ENCODE measurements at regions not wholly inside any gene's neighbourhood (a gene's known extent, or its start where the extent isn't known, plus 50 kb on each side); places are given as distances from the start of the nearest gene placed in this dataset.

GRCh38 chr3:164416491-164417222, 661.6 kb downstream of the SI start:
- Histone ChIP-seq H3K4me1 (ENCODE audit: insufficient read depth) (no peaks in the 10 kb centered on the region), H3K79me2 (no peaks in the 10 kb centered on the region), H3K4me3 (no peak overlapping the region), H3K27me3 (no peaks in the 10 kb centered on the region), H4K20me1 (ENCODE audit: insufficient read depth, poor library complexity, severe bottlenecking) (no peaks in the 10 kb centered on the region), H3K9me3 (ENCODE audit: low read depth) (no peaks in the 10 kb centered on the region), H3K27ac (no peak overlapping the region), H3K4me2 (no peak overlapping the region), H3K9me2 (replicated peaks; ENCODE audit: insufficient read depth) (no peaks in the 10 kb centered on the region), H2AFZ (no peak overlapping the region), H3K36me3 (replicated peaks; ENCODE audit: insufficient read depth, low read depth) (no peaks in the 10 kb centered on the region)
- WGBS (ENCODE audit: low lambda C conversion rate, missing lambda C conversion rate), result 62% methylated on average over 3 of the region's 3 CpGs
- no peak for DNase-seq (ENCODE audit: low spot score)
- TF ChIP-seq EZH2 (IDR thresholded peaks at IDR 0.05; ENCODE audit: borderline replicate concordance) (no peak), EZH2phosphoT487 (IDR thresholded peaks at IDR 0.05; ENCODE audit: low read depth, severe bottlenecking, unreplicated experiment) (no peak)
- TF ChIP-seq, protein P1, sequence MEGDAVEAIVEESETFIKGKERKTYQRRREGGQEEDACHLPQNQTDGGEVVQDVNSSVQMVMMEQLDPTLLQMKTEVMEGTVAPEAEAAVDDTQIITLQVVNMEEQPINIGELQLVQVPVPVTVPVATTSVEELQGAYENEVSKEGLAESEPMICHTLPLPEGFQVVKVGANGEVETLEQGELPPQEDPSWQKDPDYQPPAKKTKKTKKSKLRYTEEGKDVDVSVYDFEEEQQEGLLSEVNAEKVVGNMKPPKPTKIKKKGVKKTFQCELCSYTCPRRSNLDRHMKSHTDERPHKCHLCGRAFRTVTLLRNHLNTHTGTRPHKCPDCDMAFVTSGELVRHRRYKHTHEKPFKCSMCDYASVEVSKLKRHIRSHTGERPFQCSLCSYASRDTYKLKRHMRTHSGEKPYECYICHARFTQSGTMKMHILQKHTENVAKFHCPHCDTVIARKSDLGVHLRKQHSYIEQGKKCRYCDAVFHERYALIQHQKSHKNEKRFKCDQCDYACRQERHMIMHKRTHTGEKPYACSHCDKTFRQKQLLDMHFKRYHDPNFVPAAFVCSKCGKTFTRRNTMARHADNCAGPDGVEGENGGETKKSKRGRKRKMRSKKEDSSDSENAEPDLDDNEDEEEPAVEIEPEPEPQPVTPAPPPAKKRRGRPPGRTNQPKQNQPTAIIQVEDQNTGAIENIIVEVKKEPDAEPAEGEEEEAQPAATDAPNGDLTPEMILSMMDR (IDR thresholded peaks at IDR 0.05; ENCODE audit: poor library complexity), result no peak

- Histone ChIP-seq H3K79me2 (no peaks in the 10 kb centered on the region), H3K27me3 (no peaks in the 10 kb centered on the region), H3K9me3 (ENCODE audit: low read depth) (no peaks in the 10 kb centered on the region), H2AFZ (no peak overlapping the region), H3K4me2 (no peak overlapping the region), H3K27ac (no peak overlapping the region), H3K4me3 (no peak overlapping the region), H4K20me1 (ENCODE audit: insufficient read depth, poor library complexity, severe bottlenecking) (no peaks in the 10 kb centered on the region), H3K9me2 (replicated peaks; ENCODE audit: insufficient read depth) (no peaks in the 10 kb centered on the region), H3K4me1 (ENCODE audit: insufficient read depth) (no peaks in the 10 kb centered on the region), H3K36me3 (replicated peaks; ENCODE audit: insufficient read depth, low read depth) (no peaks in the 10 kb centered on the region)
- 100% methylated on average over 1 of the region's 1 CpG for WGBS (ENCODE audit: low lambda C conversion rate, missing lambda C conversion rate)
- DNase-seq (ENCODE audit: low spot score), result no peak
- no peak for TF ChIP-seq EZH2 (IDR thresholded peaks at IDR 0.05; ENCODE audit: borderline replicate concordance)
- TF ChIP-seq, protein P1 (IDR thresholded peaks at IDR 0.05; ENCODE audit: poor library complexity), result no peak
- no peak for TF ChIP-seq EZH2phosphoT487 (IDR thresholded peaks at IDR 0.05; ENCODE audit: low read depth, severe bottlenecking, unreplicated experiment)
Observed at GRCh38 chr3:164408326-164408725, 670.0 kb downstream of the SI start.

DNA sequence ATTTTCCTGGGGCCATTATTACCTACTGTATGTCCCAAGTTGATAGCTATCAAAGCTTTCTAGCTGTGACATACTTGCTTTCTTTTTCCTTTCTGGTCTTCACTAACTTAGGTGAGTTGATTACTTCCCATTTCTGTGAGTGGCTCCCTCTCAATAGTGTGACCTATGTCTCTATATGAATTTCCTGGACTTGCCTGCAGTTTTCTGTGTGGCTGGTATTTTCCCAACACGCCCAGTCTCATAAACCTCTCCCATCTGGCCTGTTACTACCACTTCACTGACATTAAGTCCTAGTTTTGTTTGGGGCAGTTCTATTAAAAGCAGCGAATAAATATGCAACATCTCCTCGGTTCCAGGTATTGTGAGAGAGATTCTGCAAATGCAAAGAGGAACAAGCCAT, 671.2 kb downstream of the SI start:
- TF ChIP-seq, protein P1 (IDR thresholded peaks at IDR 0.05; ENCODE audit: poor library complexity), result no peak
- TF ChIP-seq EZH2 (IDR thresholded peaks at IDR 0.05; ENCODE audit: borderline replicate concordance), result no peak
- TF ChIP-seq EZH2phosphoT487 (IDR thresholded peaks at IDR 0.05; ENCODE audit: low read depth, severe bottlenecking, unreplicated experiment), result no peak
- Histone ChIP-seq H3K27me3 (no peaks in the 10 kb centered on the region), H3K36me3 (replicated peaks; ENCODE audit: insufficient read depth, low read depth) (no peaks in the 10 kb centered on the region), H3K9me3 (ENCODE audit: low read depth) (no peaks in the 10 kb centered on the region), H3K4me3 (no peak overlapping the region), H3K4me2 (no peak overlapping the region), H3K27ac (no peak overlapping the region), H3K9me2 (replicated peaks; ENCODE audit: insufficient read depth) (no peaks in the 10 kb centered on the region), H3K4me1 (ENCODE audit: insufficient read depth) (no peaks in the 10 kb centered on the region), H2AFZ (no peak overlapping the region), H3K79me2 (no peaks in the 10 kb centered on the region), H4K20me1 (ENCODE audit: insufficient read depth, poor library complexity, severe bottlenecking) (no peaks in the 10 kb centered on the region)
- no peak for DNase-seq (ENCODE audit: low spot score)
- 57% methylated on average over 3 of the region's 3 CpGs for WGBS (ENCODE audit: low lambda C conversion rate, missing lambda C conversion rate)

Measured in hepatocyte (in vitro differentiated cells).